A549 (cell line): ENCODE measurements at regions not wholly inside any gene's neighbourhood (a gene's known extent, or its start where the extent isn't known, plus 50 kb on each side); places are given as distances from the start of the nearest gene placed in this dataset.

Experiments used
- CTCF ChIP-seq: fragments of >200 bp; sonication (Bioruptor Twin); formaldehyde crosslinking; IDR thresholded peaks from 3 replicates; pipeline ENCODE4 v1.5.1; 2016
- MAFK ChIP-seq: fragments of 450-650 bp; IDR thresholded peaks from 2 replicates; pipeline ENCODE4 v1.6.1; 2014; ENCODE audit not compliant: partially characterized antibody
- MAX ChIP-seq: IDR thresholded peaks from 2 replicates; pipeline ENCODE4 v1.6.1; 2012
- NFE2L2 ChIP-seq: fragments of 150-350 bp; conservative IDR thresholded peaks from 2 replicates; pipeline ENCODE4 v1.6.1; 2014; ENCODE audit warnings: low read length
- RAD21 ChIP-seq, 2 experiments: fragments of >200 bp in 1 of 2; sonication (Bioruptor Twin) in 1 of 2; formaldehyde crosslinking in 1 of 2; IDR thresholded peaks in 1 of 2; conservative IDR thresholded peaks in 1 of 2; 2 replicates in 1 of 2; 3 replicates in 1 of 2; pipeline ENCODE4 v1.6.1; 2012 to 2018; ENCODE audit warnings: inconsistent platforms in 1 of 2
- RNF2 ChIP-seq: fragments of 200-600 bp; sonication (generic); IDR thresholded peaks from 2 replicates; pipeline ENCODE4 v1.6.1; 2016; ENCODE audit warnings: low read depth, mild to moderate bottlenecking, antibody characterized with exemption, moderate library complexity, borderline replicate concordance

GRCh38 chr5:164230341-164230740 is 724.9 kb downstream of the MAT2B start:
- TF ChIP-seq MAFK (no peak), NFE2L2 (no peak), CTCF (no peak), RNF2 (no peak), RAD21 (conservative IDR thresholded peaks at IDR 0.05 in 1 of 2, IDR thresholded peaks at IDR 0.05 in 1 of 2) (no peak), MAX (no peak)
